ENCODE measurements at regions not wholly inside any gene's neighbourhood (a gene's known extent, or its start where the extent isn't known, plus 50 kb on each side); places are given as distances from the start of the nearest gene placed in this dataset.
"Not testable (repeated sequence)": the region's sequence is repeated elsewhere in the genome, so short reads cannot be mapped to it uniquely, and the experiment has no call there.

DNA sequence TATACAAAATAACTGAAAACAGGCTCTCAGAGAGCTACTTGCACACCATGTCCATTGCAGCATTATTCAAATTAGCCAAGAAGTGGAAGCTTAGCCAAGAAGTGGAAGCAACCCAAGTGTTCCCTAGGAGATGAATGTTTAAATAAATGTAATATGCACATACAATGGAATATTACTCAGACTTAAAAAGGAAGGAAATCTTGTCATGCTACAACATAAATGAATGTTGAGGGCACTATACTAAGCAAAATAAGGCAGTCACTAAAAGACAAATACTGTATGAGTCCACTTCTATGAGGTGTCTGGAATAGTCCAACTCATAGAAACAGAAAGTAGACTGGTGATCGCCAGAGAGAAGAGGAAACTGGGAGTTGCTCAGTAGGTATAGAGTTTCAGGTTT lies 438.1 kb downstream of the MAT2B start:
- H3K27me3 ChIP-seq, result no peaks in the 10 kb centered on the region
- no peak overlapping the region for H3K27ac ChIP-seq
- no peak for TF ChIP-seq Cebpa-rat (IDR thresholded peaks at IDR 0.05)
- H3K4me3 ChIP-seq, result no peak overlapping the region
- H3K4me2 ChIP-seq, result no peak overlapping the region
- H3K4me1 ChIP-seq, result peaks cover 12% of the 10 kb centered on the region; the same call in 1 of the 2 replicates
- H4K20me1 ChIP-seq, result no peaks in the 10 kb centered on the region
- no peaks in the 10 kb centered on the region for H3K36me3 ChIP-seq
- H3K9ac ChIP-seq, result no peak overlapping the region
- no peaks in the 10 kb centered on the region for H3K9me3 ChIP-seq

GRCh38 chr5:163944738-163945137 lies 439.3 kb downstream of the MAT2B start:
- no peaks in the 10 kb centered on the region for H3K9me3 ChIP-seq
- H3K4me2 ChIP-seq, result no peak overlapping the region
- H3K27me3 ChIP-seq, result no peaks in the 10 kb centered on the region
- no peak overlapping the region for H3K4me3 ChIP-seq
- peaks cover 12% of the 10 kb centered on the region; the same call in 1 of the 2 replicates for H3K4me1 ChIP-seq
- no peaks in the 10 kb centered on the region for H3K36me3 ChIP-seq
- no peak for TF ChIP-seq Cebpa-rat (IDR thresholded peaks at IDR 0.05)
- no peaks in the 10 kb centered on the region for H4K20me1 ChIP-seq
- no peak overlapping the region for H3K9ac ChIP-seq
- H3K27ac ChIP-seq, result no peak overlapping the region

DNA sequence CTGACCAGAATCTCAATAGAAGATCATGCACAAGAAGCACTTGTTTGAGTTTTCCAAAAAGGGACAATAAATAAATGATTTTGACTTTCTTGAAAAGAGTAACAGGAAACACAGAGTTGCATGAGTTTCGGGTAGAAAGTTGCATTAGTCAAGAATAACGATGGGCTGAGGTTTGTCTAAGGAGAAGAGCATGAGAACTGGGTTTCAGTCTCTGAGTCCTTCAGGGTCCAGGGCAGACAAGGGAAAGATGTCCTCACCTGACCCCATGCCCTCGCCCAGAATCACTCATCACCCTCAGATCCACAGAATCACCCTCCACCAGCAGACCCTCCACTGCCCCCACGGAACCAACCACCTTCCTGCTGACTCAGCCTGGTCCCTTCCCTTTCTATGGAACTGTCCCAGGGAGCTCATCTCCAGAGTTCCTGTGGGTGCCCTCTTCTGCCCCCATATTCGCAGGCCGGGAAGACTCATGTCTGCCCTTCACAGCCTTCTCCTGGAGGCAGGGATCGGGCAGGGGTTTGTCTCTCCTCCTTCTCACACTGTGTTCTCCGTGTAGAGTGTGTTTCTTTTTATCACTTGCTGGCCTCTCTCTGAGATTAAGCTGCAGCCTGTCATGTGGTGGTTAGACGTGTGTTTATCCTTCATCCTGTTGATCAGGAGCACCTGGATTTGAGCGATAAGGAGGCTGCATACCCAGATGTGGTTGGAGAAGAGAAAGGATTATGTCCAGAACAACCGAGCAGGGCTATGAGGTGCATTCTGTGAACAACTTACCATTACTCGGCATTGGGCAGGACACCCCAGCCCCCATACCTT lies 442.6 kb downstream of the MAT2B start:
- no peak overlapping the region for H3K27ac ChIP-seq
- TF ChIP-seq Cebpa-rat (IDR thresholded peaks at IDR 0.05), result no peak

GRCh38 chr5:163950248-163950647 lies 444.8 kb downstream of the MAT2B start:
- Histone ChIP-seq H3K36me3 (no peaks in the 10 kb centered on the region), H3K9ac (no peak overlapping the region), H4K20me1 (no peaks in the 10 kb centered on the region), H3K4me2 (no peak overlapping the region), H3K27me3 (no peaks in the 10 kb centered on the region), H3K27ac (no peak overlapping the region), H3K9me3 (no peaks in the 10 kb centered on the region), H3K4me3 (no peak overlapping the region), H3K4me1 (no peaks in the 10 kb centered on the region)
- TF ChIP-seq Cebpa-rat (IDR thresholded peaks at IDR 0.05), result no peak

More for the DNA sequence above, 442.6 kb downstream of the MAT2B start:
- no peak overlapping the region for H3K9ac ChIP-seq
- H3K4me3 ChIP-seq, result no peak overlapping the region
- H3K9me3 ChIP-seq, result no peaks in the 10 kb centered on the region
- no peaks in the 10 kb centered on the region for H4K20me1 ChIP-seq
- H3K27me3 ChIP-seq, result no peaks in the 10 kb centered on the region
- no peaks in the 10 kb centered on the region for H3K36me3 ChIP-seq
- no peaks in the 10 kb centered on the region for H3K4me1 ChIP-seq
- H3K4me2 ChIP-seq, result no peak overlapping the region

GRCh38 chr5:163951069-163951468 lies 445.6 kb downstream of the MAT2B start:
- H3K9me3 ChIP-seq, result no peaks in the 10 kb centered on the region
- H3K4me2 ChIP-seq, result no peak overlapping the region
- no peak overlapping the region for H3K4me3 ChIP-seq
- no peaks in the 10 kb centered on the region for H4K20me1 ChIP-seq
- no peaks in the 10 kb centered on the region for H3K4me1 ChIP-seq
- no peaks in the 10 kb centered on the region for H3K27me3 ChIP-seq
- TF ChIP-seq Cebpa-rat (IDR thresholded peaks at IDR 0.05), result no peak
- H3K9ac ChIP-seq, result no peak overlapping the region
- no peaks in the 10 kb centered on the region for H3K36me3 ChIP-seq
- H3K27ac ChIP-seq, result no peak overlapping the region

DNA sequence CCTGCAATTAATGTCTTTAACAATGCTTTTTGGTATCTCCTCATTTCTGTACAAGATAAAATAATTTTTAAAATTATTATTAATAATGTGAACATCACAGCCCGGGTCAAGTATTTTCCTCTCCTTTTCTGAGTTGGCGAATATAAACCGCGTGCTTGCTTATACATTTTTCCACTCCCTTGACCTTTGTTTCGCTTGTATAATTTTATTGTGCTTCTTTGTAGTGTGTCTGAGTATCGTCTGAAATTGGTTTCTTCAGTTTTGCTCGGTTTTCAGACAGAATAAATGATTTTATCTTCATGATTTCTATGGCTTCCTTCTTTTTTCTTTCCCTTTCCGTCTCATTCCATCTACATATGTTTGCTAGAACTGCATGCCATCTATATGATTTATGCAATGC lies 448.5 kb downstream of the MAT2B start:
- no peak for TF ChIP-seq Cebpa-rat (IDR thresholded peaks at IDR 0.05)
- no peaks in the 10 kb centered on the region for H3K4me1 ChIP-seq
- no peak overlapping the region for H3K27ac ChIP-seq
- no peak overlapping the region for H3K9ac ChIP-seq
- H4K20me1 ChIP-seq, result no peaks in the 10 kb centered on the region
- H3K27me3 ChIP-seq, result no peaks in the 10 kb centered on the region
- no peak overlapping the region for H3K4me3 ChIP-seq
- no peaks in the 10 kb centered on the region for H3K9me3 ChIP-seq
- H3K4me2 ChIP-seq, result no peak overlapping the region
- no peaks in the 10 kb centered on the region for H3K36me3 ChIP-seq

DNA sequence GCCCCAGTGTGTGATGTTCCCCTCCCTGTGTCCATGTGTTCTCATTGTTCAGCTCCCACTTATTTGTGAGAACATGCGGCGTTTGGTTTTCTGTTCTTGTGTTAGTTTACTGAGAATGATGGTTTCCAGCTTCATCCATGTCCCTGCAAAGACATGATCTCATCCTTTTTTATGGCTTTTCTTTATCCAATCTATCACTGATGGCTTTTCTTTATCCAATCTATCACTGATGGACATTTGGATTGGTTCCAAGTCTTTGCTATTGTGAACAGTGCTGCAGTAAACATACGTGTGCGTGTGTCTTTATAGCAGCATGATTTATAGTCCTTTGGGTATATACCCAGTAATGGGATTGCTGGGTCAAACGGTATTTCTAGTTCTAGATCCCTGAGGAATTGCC lies 455.8 kb downstream of the MAT2B start:
- H3K27ac ChIP-seq, H3K9me3 ChIP-seq, H3K4me3 ChIP-seq, H3K27me3 ChIP-seq, H3K4me2 ChIP-seq, H3K36me3 ChIP-seq, H3K4me1 ChIP-seq, H4K20me1 ChIP-seq, H3K9ac ChIP-seq: not testable (repeated sequence)

DNA sequence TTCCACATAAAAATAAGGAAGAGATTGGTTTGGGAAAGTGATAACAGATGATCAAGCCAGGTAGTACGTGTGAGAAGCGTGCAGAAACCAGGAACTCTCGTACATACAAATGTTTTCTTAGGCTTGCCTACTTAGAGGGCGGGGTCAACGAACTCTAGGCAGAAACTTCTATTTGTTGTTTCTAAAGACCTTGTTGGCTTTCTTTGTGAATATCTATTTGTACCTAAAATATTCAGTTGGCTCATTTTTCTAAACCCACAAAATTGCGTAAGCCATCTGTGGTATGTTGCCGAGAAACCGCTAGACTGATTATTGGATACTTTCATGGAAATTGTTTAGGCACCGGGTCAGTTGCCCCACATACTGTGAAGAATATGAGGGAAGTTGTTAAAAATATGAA lies 458.5 kb downstream of the MAT2B start:
- H3K9ac ChIP-seq, result no peak overlapping the region
- no peak overlapping the region for H3K4me3 ChIP-seq
- H3K36me3 ChIP-seq, result no peaks in the 10 kb centered on the region

DNA sequence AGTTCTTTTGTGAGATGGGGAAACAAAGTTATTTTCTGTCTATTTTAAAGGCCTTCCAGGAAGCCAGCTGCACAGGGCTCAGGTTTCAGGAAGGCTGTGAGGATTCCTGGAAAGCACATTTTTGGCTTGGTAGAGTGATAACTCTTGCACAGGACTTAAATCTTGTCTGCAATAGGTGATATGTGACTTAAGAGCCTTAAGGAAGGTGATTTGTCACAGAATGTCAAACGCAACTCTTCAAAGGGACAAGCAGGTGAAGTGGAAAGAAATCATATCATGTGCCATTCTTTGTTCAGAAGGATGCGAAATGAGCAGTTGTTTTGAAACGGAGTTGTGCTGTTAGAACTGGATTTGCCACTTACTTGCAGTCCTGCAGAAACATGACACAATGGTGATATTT lies 459.3 kb downstream of the MAT2B start:
- Histone ChIP-seq H3K4me2 (no peak overlapping the region), H3K4me3 (no peak overlapping the region), H3K9me3 (no peaks in the 10 kb centered on the region), H3K36me3 (no peaks in the 10 kb centered on the region), H3K4me1 (0 out of 2 replicates have a peak, but pooled peaks cover 3% of the 10 kb centered on the region), H4K20me1 (no peaks in the 10 kb centered on the region), H3K27me3 (no peaks in the 10 kb centered on the region), H3K9ac (no peak overlapping the region), H3K27ac (no peak overlapping the region)
- TF ChIP-seq Cebpa-rat (IDR thresholded peaks at IDR 0.05), result no peak

More for the DNA sequence above, 458.5 kb downstream of the MAT2B start:
- H3K27ac ChIP-seq, result no peak overlapping the region
- no peaks in the 10 kb centered on the region for H4K20me1 ChIP-seq
- no peak overlapping the region for H3K4me2 ChIP-seq
- 0 out of 2 replicates have a peak, but pooled peaks cover 3% of the 10 kb centered on the region for H3K4me1 ChIP-seq
- no peaks in the 10 kb centered on the region for H3K27me3 ChIP-seq
- H3K9me3 ChIP-seq, result no peaks in the 10 kb centered on the region
- TF ChIP-seq Cebpa-rat (IDR thresholded peaks at IDR 0.05), result no peak

- no peak overlapping the region for H3K27ac ChIP-seq
- H3K4me3 ChIP-seq, result no peak overlapping the region
- H3K9ac ChIP-seq, result no peak overlapping the region
- H4K20me1 ChIP-seq, result no peaks in the 10 kb centered on the region
- H3K9me3 ChIP-seq, result no peaks in the 10 kb centered on the region
- no peak overlapping the region for H3K4me2 ChIP-seq
- H3K36me3 ChIP-seq, result no peaks in the 10 kb centered on the region
- no peak for TF ChIP-seq Cebpa-rat (IDR thresholded peaks at IDR 0.05)
- no peaks in the 10 kb centered on the region for H3K27me3 ChIP-seq
- 0 out of 2 replicates have a peak, but pooled peaks cover 3% of the 10 kb centered on the region for H3K4me1 ChIP-seq
Measured at GRCh38 chr5:163967268-163967667, 461.8 kb downstream of the MAT2B start.
